Hepatocyte (in vitro differentiated cells): ENCODE measurements at regions not wholly inside any gene's neighbourhood (a gene's known extent, or its start where the extent isn't known, plus 50 kb on each side); places are given as distances from the start of the nearest gene placed in this dataset.

Experiments
- EZH2phosphoT487 ChIP-seq: fragments of 200-600 bp; sonication (generic); IDR thresholded peaks from one replicate; pipeline ENCODE4 v1.6.1; 2018; ENCODE audit warnings: antibody characterized with exemption, mild to moderate bottlenecking, low read depth, moderate library complexity; ENCODE audit not compliant: unreplicated experiment, severe bottlenecking
- TF ChIP-seq, protein P1 (sequence below): fragments of 200-600 bp; sonication (generic); IDR thresholded peaks from 2 replicates; pipeline ENCODE4 v1.5.1; 2016; ENCODE audit warnings: antibody characterized with exemption, mild to moderate bottlenecking; ENCODE audit not compliant: poor library complexity

DNA sequence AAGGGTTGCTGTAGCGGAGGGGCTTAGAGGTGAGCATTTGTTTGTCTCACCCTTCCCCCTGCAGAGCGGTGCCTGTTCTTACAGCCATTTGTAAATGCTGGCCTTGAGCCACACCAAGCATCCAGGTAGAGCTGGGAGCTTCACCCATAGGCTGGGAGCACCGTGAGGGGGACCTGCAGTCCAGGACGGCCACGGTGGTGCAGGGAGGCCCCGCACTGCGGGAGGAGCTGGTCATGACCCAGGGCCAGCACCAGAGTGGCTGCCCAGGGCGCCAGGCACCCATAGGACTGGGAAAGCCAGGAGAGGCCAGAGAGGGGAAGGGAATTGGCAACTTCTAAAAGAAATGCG, 197.3 kb upstream of the ADAMTS16 start:
- TF ChIP-seq, protein P1, sequence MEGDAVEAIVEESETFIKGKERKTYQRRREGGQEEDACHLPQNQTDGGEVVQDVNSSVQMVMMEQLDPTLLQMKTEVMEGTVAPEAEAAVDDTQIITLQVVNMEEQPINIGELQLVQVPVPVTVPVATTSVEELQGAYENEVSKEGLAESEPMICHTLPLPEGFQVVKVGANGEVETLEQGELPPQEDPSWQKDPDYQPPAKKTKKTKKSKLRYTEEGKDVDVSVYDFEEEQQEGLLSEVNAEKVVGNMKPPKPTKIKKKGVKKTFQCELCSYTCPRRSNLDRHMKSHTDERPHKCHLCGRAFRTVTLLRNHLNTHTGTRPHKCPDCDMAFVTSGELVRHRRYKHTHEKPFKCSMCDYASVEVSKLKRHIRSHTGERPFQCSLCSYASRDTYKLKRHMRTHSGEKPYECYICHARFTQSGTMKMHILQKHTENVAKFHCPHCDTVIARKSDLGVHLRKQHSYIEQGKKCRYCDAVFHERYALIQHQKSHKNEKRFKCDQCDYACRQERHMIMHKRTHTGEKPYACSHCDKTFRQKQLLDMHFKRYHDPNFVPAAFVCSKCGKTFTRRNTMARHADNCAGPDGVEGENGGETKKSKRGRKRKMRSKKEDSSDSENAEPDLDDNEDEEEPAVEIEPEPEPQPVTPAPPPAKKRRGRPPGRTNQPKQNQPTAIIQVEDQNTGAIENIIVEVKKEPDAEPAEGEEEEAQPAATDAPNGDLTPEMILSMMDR = no peak
- TF ChIP-seq EZH2phosphoT487 = no peak
